ENCODE measurements at regions not wholly inside any gene's neighbourhood (a gene's known extent, or its start where the extent isn't known, plus 50 kb on each side); places are given as distances from the start of the nearest gene placed in this dataset.

- TF ChIP-seq, protein P1, sequence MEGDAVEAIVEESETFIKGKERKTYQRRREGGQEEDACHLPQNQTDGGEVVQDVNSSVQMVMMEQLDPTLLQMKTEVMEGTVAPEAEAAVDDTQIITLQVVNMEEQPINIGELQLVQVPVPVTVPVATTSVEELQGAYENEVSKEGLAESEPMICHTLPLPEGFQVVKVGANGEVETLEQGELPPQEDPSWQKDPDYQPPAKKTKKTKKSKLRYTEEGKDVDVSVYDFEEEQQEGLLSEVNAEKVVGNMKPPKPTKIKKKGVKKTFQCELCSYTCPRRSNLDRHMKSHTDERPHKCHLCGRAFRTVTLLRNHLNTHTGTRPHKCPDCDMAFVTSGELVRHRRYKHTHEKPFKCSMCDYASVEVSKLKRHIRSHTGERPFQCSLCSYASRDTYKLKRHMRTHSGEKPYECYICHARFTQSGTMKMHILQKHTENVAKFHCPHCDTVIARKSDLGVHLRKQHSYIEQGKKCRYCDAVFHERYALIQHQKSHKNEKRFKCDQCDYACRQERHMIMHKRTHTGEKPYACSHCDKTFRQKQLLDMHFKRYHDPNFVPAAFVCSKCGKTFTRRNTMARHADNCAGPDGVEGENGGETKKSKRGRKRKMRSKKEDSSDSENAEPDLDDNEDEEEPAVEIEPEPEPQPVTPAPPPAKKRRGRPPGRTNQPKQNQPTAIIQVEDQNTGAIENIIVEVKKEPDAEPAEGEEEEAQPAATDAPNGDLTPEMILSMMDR (IDR thresholded peaks at IDR 0.05; ENCODE audit: borderline replicate concordance), result no peak
- H3K4me3 ChIP-seq, result no peak overlapping the region
- no peak overlapping the region for H3K27ac ChIP-seq (replicated peaks)
- H3K36me3 ChIP-seq, result no peaks in the 10 kb centered on the region
- intact Hi-C loops (cut with micrococcal nuclease), result no loop called here
- peaks cover 19% of the 10 kb centered on the region for H3K27me3 ChIP-seq (ENCODE audit: low read depth)
- DNase-seq, result no peak
- H3K4me1 ChIP-seq, result no peaks in the 10 kb centered on the region
- no peaks in the 10 kb centered on the region for H3K9me3 ChIP-seq (replicated peaks)
Measured at GRCh38 chr12:66799551-66799950, 120.7 kb upstream of the GRIP1 start.

DNA sequence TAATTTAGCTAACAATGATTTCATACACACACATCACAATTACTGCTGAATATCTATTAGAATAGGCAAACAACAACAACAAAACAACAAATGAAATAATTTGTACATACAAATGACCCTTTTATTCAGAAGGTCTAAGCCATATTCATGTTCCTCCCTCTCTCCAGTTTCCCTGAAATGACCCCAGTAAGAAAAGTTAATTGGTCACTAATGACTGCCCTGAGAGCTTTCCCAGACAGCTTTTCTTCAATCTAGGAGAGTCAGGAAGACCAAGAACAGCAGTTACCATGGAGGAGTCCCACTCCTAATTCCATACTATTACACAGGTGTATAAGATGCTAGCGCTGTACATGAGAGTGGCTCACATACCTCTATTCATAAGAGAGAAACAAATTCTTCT, 121.2 kb upstream of the GRIP1 start:
- H3K4me1 ChIP-seq, result no peaks in the 10 kb centered on the region
- peaks cover 24% of the 10 kb centered on the region for H3K27me3 ChIP-seq (ENCODE audit: low read depth)
- no peaks in the 10 kb centered on the region for H3K36me3 ChIP-seq
- no peaks in the 10 kb centered on the region for H3K9me3 ChIP-seq (replicated peaks)
- DNase-seq, result no peak
- H3K27ac ChIP-seq (replicated peaks), result no peak overlapping the region
- TF ChIP-seq, protein P1 (IDR thresholded peaks at IDR 0.05; ENCODE audit: borderline replicate concordance), result no peak
- intact Hi-C loops (cut with micrococcal nuclease), result no loop called here
- no peak overlapping the region for H3K4me3 ChIP-seq

GRCh38 chr12:66803930-66804329, 125.1 kb upstream of the GRIP1 start:
- Histone ChIP-seq H3K36me3 (no peaks in the 10 kb centered on the region), H3K27me3 (ENCODE audit: low read depth) (peaks cover 24% of the 10 kb centered on the region), H3K4me3 (no peak overlapping the region), H3K9me3 (replicated peaks) (no peaks in the 10 kb centered on the region), H3K27ac (replicated peaks) (no peak overlapping the region), H3K4me1 (no peaks in the 10 kb centered on the region)
- intact Hi-C loops (cut with micrococcal nuclease), result no loop called here
- TF ChIP-seq, protein P1 (IDR thresholded peaks at IDR 0.05; ENCODE audit: borderline replicate concordance), result no peak
- no peak for DNase-seq

DNA sequence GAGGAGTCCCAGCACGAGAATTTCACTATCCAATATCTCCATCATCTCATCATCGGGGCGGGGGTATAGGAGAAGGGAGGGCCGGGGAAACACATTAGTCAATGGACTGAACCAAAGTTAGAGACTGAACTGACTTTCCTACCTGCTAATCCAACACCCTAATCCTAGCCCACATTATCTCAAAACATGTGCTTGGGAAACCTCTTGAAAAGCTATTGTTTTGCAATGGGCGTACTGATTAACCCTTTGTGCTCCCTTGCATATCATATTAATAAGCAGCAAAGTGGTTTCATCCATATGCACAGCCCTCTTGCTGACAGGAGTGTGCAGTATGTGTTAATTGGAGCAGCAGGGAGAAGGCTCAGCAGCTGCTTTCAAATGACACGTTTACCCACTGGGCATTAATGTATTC, 125.7 kb upstream of the GRIP1 start:
- TF ChIP-seq, protein P1 (IDR thresholded peaks at IDR 0.05; ENCODE audit: borderline replicate concordance), result no peak
- no peak for DNase-seq
- Histone ChIP-seq H3K4me3 (no peak overlapping the region), H3K4me1 (no peaks in the 10 kb centered on the region), H3K36me3 (no peaks in the 10 kb centered on the region), H3K27me3 (ENCODE audit: low read depth) (peaks cover 24% of the 10 kb centered on the region), H3K9me3 (replicated peaks) (no peaks in the 10 kb centered on the region), H3K27ac (replicated peaks) (no peak overlapping the region)
- intact Hi-C loops (cut with micrococcal nuclease), result no loop called here

DNA sequence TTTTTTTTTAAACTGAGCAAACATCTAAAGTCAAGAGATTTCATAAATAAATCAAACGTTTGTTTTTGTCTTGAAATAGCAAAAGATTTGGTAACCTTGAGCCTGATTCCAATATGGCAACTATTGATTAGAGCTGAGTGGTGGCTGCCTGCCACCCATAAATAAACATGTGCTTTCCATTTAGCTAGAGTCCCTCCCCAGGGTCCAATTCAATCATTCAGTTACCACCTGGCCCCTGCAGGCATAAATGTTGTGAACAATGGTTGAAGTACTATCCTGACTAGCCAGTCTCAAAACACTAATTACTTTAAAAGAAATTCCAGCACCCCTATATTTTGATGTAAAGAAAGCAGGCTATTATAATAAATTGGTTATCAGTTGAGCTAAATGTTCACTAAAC, 129.7 kb upstream of the GRIP1 start:
- TF ChIP-seq, protein P1 (IDR thresholded peaks at IDR 0.05; ENCODE audit: borderline replicate concordance), result no peak
- no peaks in the 10 kb centered on the region for H3K36me3 ChIP-seq
- no peak overlapping the region for H3K4me3 ChIP-seq
- H3K4me1 ChIP-seq, result no peaks in the 10 kb centered on the region
- H3K9me3 ChIP-seq (replicated peaks), result no peaks in the 10 kb centered on the region
- peaks cover 10% of the 10 kb centered on the region for H3K27me3 ChIP-seq (ENCODE audit: low read depth)
- no peak for DNase-seq
- intact Hi-C loops (cut with micrococcal nuclease), result no loop called here
- H3K27ac ChIP-seq (replicated peaks), result no peak overlapping the region

Data from left ventricle myocardium inferior (tissue), 1 donor.